Raji (cell line): ENCODE measurements at regions not wholly inside any gene's neighbourhood (a gene's known extent, or its start where the extent isn't known, plus 50 kb on each side); places are given as distances from the start of the nearest gene placed in this dataset.

ENCODE experiments used
- POLR2A ChIP-seq: IDR thresholded peaks from 2 replicates; pipeline ENCODE4 v1.6.1; 2011; ENCODE audit warnings: low read depth, low read length, control low read depth; ENCODE audit not compliant: insufficient read depth

DNA sequence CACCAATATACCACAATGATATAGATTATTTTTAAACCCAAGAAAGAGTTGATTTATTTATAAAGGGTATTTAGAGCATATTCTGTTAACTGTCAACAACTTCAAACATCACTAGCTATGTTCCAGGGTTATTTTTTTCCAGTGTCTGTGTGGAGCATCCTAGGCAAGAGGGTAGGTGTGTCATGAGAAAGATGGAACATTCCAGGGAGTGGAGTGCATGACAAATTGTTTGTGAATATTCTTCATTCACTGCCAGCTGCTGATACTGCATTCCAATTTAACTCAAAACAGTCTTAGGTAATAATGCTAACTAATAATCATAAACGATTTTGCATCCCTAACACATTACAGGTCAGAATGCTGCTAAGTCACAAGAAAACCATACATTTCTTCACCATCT, 148.7 kb upstream of the RASGEF1B start:
- TF ChIP-seq POLR2A: no peak

DNA sequence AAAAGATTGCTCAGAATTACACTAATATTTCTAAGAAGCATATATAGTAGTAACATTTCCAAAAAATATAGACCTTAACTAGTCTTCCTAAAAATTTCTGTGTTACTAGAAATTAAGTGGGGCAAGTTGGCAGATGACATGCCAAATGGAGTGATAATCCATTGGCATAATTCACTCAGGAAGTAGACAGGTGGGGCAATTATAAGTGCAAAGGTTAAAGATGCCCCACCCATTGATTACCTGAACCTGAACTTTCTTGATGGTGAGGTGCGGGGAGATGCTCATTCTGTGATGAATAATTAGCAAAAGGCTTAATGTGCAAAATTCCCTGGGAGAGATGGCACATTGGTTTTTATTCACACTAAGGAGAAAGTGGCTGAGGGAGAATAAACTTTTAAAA, 145.8 kb upstream of the RASGEF1B start:
- TF ChIP-seq POLR2A: no peak

GRCh38 chr4:81611221-81611620, 139.5 kb upstream of the RASGEF1B start:
- no peak for TF ChIP-seq POLR2A

GRCh38 chr4:81609844-81610243, 138.1 kb upstream of the RASGEF1B start:
- TF ChIP-seq POLR2A: no peak

DNA sequence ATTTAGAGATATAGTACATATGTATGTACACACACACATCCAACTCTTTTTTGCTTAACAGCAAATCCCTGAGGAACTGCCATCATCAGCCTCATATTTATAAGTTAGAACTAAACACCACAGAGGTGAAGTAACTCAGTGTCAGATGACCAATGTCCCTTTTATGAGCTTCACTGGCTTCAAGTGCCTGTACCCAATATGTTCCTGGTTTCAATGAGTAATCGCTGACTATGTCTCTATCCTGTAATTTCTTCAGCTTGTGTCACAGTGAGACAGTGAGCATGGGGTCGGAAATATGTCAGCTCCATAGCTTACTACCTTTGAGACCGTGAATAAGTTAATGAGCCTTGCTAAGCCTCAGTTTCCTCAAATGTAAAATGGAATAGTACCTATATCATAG, 136.2 kb upstream of the RASGEF1B start:
- no peak for TF ChIP-seq POLR2A

DNA sequence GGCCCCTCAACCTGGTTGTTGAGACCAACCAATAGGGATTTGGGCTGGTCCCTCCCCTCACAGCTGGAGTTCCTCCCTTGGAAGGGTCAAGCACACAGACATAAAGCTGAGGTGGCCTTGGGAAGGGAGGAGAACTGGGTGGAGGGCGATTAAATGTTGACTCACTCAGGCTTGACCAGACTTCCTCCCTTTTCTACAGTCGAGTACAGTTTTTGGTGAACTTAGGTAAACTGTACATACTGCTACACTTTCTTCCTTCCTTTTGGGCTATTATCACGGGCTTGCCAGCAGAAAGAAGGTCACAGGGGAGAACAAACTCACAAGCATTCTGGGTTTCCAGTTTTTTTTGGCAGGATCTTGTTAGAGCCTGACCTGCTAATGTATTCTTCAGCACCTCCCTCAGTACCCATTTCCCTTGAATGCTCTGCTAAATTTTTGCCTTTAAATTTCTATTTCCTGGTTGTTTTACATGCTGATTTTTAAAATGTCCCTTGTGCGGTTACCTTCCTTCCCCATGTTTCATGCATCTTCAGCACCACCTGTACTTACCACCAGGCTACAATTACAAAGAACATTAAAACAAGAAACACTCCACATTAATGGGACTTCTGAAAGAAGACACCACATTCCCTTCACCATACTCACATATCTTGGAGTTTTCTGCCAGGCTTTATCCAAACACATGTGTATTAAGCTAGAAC, 135.2 kb upstream of the RASGEF1B start:
- no peak for TF ChIP-seq POLR2A

DNA sequence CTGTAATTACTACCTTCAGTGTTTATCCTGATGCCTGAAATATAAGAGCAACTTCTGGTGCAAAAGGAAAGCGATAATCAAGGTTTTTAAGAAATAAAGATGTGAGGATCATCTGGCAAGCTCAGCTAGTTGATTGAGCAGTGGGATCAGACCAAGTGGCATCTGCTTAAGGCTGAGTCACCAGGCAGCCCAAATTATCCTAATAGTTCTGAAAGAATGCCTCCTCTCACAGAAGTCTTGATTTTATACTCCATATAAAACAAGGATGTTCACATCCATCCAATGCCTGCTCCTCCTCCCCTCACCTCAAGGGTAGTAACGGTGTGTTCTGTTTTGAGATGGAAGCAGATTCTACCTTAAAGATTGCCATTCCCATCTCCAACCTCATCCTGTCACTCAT, 134.5 kb upstream of the RASGEF1B start:
- no peak for TF ChIP-seq POLR2A

- no peak for TF ChIP-seq POLR2A
Measured at GRCh38 chr4:81605271-81605670, 133.6 kb upstream of the RASGEF1B start.

- TF ChIP-seq POLR2A: no peak
Measured at GRCh38 chr4:81604683-81605218, 133.0 kb upstream of the RASGEF1B start.

GRCh38 chr4:81602854-81603253, 131.1 kb upstream of the RASGEF1B start:
- TF ChIP-seq POLR2A: no peak

DNA sequence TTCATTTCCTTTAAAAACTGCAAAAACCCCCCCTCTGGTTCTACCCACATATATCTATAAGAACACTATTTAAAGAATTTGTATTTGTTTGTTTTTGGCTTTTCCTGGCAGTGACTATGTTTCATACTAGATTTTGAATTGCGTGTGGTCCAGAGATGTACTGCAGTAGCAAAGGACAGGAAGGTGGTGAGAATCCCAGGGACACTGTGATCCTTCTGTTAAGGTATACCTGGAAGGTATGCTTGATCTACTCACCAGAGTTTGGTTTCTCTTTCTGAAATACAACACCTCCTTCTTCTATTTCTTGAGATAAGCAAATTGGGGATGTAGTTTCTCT, 129.6 kb upstream of the RASGEF1B start:
- TF ChIP-seq POLR2A: no peak

- TF ChIP-seq POLR2A: no peak
Measured at GRCh38 chr4:81600520-81601357, 129.0 kb upstream of the RASGEF1B start.

DNA sequence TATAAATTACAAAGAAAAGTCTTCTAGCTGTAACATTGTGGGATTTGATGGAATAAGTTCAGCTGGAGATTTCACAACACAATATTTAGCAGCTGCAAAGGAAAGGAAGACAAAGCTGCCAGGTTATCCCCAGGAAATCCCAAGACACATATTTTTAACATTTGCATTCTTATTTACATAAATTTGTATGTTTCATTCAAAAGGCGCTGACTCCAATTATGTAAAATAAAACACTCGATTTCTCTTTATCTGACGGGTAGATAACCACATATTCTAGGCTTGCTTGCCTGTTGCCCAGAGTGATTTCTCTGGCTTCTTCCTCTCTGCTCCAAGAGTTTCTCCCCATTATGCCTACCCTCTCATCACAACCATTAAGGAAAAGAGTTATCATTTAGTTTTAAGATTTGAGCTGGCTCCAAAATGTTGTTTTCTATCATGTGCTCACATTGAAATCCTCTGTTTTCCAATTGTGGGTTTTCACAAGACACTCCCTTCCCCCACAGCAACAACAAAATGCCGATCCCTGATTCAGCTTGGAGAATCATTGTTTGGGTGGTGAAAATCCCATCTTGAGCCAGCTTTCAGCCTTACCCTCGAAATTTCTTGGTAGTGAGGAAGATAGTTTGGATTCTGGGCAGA, 128.2 kb upstream of the RASGEF1B start:
- no peak for TF ChIP-seq POLR2A

- TF ChIP-seq POLR2A: no peak
Measured at GRCh38 chr4:81595798-81596610, 124.3 kb upstream of the RASGEF1B start.

- no peak for TF ChIP-seq POLR2A
Measured at GRCh38 chr4:81595287-81595686, 123.6 kb upstream of the RASGEF1B start.
